Transverse colon (tissue), 4 donors: ENCODE measurements at regions not wholly inside any gene's neighbourhood (a gene's known extent, or its start where the extent isn't known, plus 50 kb on each side); places are given as distances from the start of the nearest gene placed in this dataset.

Experiments
- DNase-seq: peaks from one replicate; pipeline ENCODE4 v3.0.0-alpha.2; 2019
- H3K27ac ChIP-seq, 4 donors: fragments of 200-600 bp; sonication (generic); 2 replicates each; pipeline ENCODE4 v1.5.1; 2016 to 2018; ENCODE audit warnings: inconsistent platforms in 4 of 4
- H3K27me3 ChIP-seq: fragments of 200-600 bp; sonication (generic); 2 replicates; pipeline ENCODE4 v1.5.1; 2017; ENCODE audit warnings: inconsistent platforms
- H3K36me3 ChIP-seq, 4 donors: fragments of 200-600 bp; sonication (generic); 2 replicates each; pipeline ENCODE4 v1.5.1; 2017 to 2019; ENCODE audit warnings: inconsistent platforms in 4 of 4
- H3K4me1 ChIP-seq, 4 donors: fragments of 200-600 bp; sonication (generic); 2 replicates each; pipeline ENCODE4 v1.5.1; 2017 to 2020; ENCODE audit warnings: inconsistent platforms in 4 of 4
- H3K4me3 ChIP-seq, 4 donors: fragments of 200-600 bp; sonication (generic); 1 replicate in 1 of 4; 2 replicates in 3 of 4; pipeline versions ENCODE4 v1.5.1 to v1.6.1; 2017 to 2019; ENCODE audit warnings: inconsistent platforms in 4 of 4
- H3K9me3 ChIP-seq, 2 donors: fragments of 200-600 bp; sonication (generic); 2 replicates each; pipeline ENCODE4 v1.5.1; 2017 to 2019; ENCODE audit warnings: inconsistent platforms in 2 of 2
- CTCF ChIP-seq, 5 experiments: fragments of 200-600 bp in 3 of 5; fragments of 450-650 bp in 2 of 5; sonication (generic) in 3 of 5; IDR thresholded peaks; 1 replicate in 2 of 5; 2 replicates in 3 of 5; pipeline ENCODE4 v1.5.1; 2016 to 2017; ENCODE audit warnings: antibody characterized with exemption in 5 of 5, inconsistent platforms in 3 of 5, mild to moderate bottlenecking in 2 of 5, moderate library complexity in 1 of 5
- EP300 ChIP-seq: sonication (generic); formaldehyde crosslinking; IDR thresholded peaks from one replicate; pipeline ENCODE4 v1.6.1; 2017; ENCODE audit warnings: antibody characterized with exemption, low read depth
- POLR2A ChIP-seq: fragments of 450-650 bp; IDR thresholded peaks from one replicate; pipeline ENCODE4 v1.6.1; 2016; ENCODE audit warnings: antibody characterized with exemption, mild to moderate bottlenecking, moderate library complexity
- POLR2AphosphoS5 ChIP-seq, 3 donors: sonication (generic); formaldehyde crosslinking; IDR thresholded peaks; one replicate each; pipeline ENCODE4 v1.6.1; 2016; ENCODE audit warnings: antibody characterized with exemption in 3 of 3
- WGBS, 2 donors: methylation state at CpG; one replicate each; pipeline ENCODE4 v1.1.5; 2018; ENCODE audit warnings: low coverage in 1 of 2; 5-methylcytosine and 5-hydroxymethylcytosine counted together
- in situ Hi-C, 4 donors: fragments of 200-750 bp; cut with MboI; loops; one replicate each; pipeline versions ENCODE4 v1.15.0 to v1.15.1; 2017; ENCODE audit warnings: low sequenced_read_pairs in 3 of 4, low pct_ligation_motif_present in 1 of 4, low pct_unique_long_range_greater_than_20kb in 1 of 4
- intact Hi-C: fragments of 100-400 bp; cut with DNase I; formaldehyde crosslinking; loops from one replicate; pipeline ENCODE4 v1.15.1; 2023; ENCODE audit warnings: low total_unique reads

GRCh38 chr2:35785564-35785963 lies 570.0 kb upstream of the CRIM1 start:
- no peaks in the 10 kb centered on the region for H3K9me3 ChIP-seq
- TF ChIP-seq EP300 = no peak
- TF ChIP-seq CTCF (IDR thresholded peaks at IDR 0.05) = no peak
- TF ChIP-seq POLR2A = no peak
- no peak for TF ChIP-seq POLR2AphosphoS5 (IDR thresholded peaks at IDR 0.05)
- intact Hi-C loops (no loop called here), in situ Hi-C loops (no loop called here)
- DNase-seq = no peak
- no peaks in the 10 kb centered on the region for H3K36me3 ChIP-seq
- no peaks in the 10 kb centered on the region for H3K4me1 ChIP-seq
- no peak overlapping the region for H3K4me3 ChIP-seq
- no peaks in the 10 kb centered on the region for H3K27me3 ChIP-seq
- H3K27ac ChIP-seq = no peak overlapping the region

DNA sequence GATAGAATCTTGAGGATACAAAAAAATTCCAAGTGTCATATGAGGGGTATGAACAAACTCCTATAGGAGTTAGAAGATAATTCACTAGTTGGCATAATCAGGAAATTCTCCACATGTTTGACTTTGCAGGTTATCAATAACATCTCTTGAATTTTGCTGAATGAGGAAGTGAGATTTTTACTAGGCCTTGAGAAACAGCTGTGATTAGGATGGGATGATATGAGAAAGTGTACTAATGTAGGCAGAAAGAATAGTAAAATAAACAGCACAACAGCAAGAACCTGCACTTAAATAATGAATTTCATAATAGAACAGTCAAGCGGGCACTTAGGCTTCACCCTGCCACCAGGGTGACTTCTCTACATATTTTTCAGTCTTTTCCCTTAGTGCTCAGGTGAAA lies 570.8 kb upstream of the CRIM1 start:
- intact Hi-C loops = no loop called here
- H3K4me3 ChIP-seq = no peak overlapping the region
- in situ Hi-C loops = no loop called here
- H3K27me3 ChIP-seq = no peaks in the 10 kb centered on the region
- H3K9me3 ChIP-seq = no peaks in the 10 kb centered on the region
- H3K36me3 ChIP-seq = no peaks in the 10 kb centered on the region
- no peak overlapping the region for H3K27ac ChIP-seq
- no peak for TF ChIP-seq POLR2AphosphoS5 (IDR thresholded peaks at IDR 0.05)
- TF ChIP-seq POLR2A = no peak
- TF ChIP-seq EP300 = no peak
- TF ChIP-seq CTCF (IDR thresholded peaks at IDR 0.05) = no peak
- DNase-seq = no peak
- H3K4me1 ChIP-seq = no peaks in the 10 kb centered on the region
- 33 to 88% methylated on average over 1 of the region's 1 CpG for WGBS, 2 donors

- no peak for TF ChIP-seq EP300
- no peak for TF ChIP-seq POLR2A
- no peak for TF ChIP-seq CTCF (IDR thresholded peaks at IDR 0.05)
- no peak for TF ChIP-seq POLR2AphosphoS5 (IDR thresholded peaks at IDR 0.05)
- in situ Hi-C loops = no loop called here
- Histone ChIP-seq H3K4me3 (no peak overlapping the region), H3K36me3 (no peaks in the 10 kb centered on the region), H3K9me3 (no peaks in the 10 kb centered on the region), H3K27me3 (no peaks in the 10 kb centered on the region), H3K27ac (no peak overlapping the region), H3K4me1 (no peaks in the 10 kb centered on the region)
- 75 to 76% methylated on average over 4 to 5 of the region's 5 CpGs for WGBS, 2 donors
- DNase-seq = no peak
- intact Hi-C loops = no loop called here
These were observed 571.9 kb upstream of the CRIM1 start for GRCh38 chr2:35783723-35784122.

DNA sequence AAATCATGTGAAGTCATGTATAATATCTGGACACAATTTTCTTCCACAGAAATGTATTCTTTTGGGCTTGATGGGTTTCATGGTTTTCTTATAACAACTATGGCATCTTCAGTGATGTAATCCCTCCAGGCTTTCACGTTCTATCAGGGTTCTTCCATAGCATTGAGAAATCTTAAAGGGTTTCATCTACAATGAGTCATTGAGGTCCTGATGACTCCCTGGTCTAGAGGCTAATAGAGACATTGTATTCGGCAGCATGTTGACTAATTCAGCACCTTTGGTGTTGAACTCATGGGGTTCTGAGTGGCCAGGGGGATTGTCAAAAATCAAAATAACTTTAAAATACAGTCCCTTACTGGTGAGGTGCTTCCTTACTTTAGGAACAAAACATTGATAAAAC lies 614.0 kb upstream of the CRIM1 start:
- Histone ChIP-seq H3K4me3 (no peak overlapping the region), H3K9me3 (peaks cover 0 to 2% of the 10 kb centered on the region in 2 donors), H3K4me1 (no peaks in the 10 kb centered on the region), H3K36me3 (no peaks in the 10 kb centered on the region), H3K27ac (no peak overlapping the region), H3K27me3 (no peaks in the 10 kb centered on the region)
- no peak for DNase-seq
- 79 to 82% methylated on average over 2 of the region's 2 CpGs for WGBS, 2 donors
- in situ Hi-C loops = no loop called here
- TF ChIP-seq POLR2AphosphoS5 (IDR thresholded peaks at IDR 0.05) (no peak), EP300 (no peak), POLR2A (no peak), CTCF (IDR thresholded peaks at IDR 0.05) (no peak)
- intact Hi-C loops = no loop called here
